NB4 (cell line): ENCODE measurements at regions not wholly inside any gene's neighbourhood (a gene's known extent, or its start where the extent isn't known, plus 50 kb on each side); places are given as distances from the start of the nearest gene placed in this dataset.

Experiments
- MYC ChIP-seq: IDR thresholded peaks from 2 replicates; pipeline ENCODE4 v1.6.1; 2011; ENCODE audit warnings: low read depth, low read length
- POLR2A ChIP-seq: IDR thresholded peaks from 2 replicates; pipeline ENCODE4 v1.6.1; 2011; ENCODE audit warnings: mild to moderate bottlenecking; ENCODE audit not compliant: insufficient read length; ENCODE audit errors: extremely low read depth
- TF ChIP-seq, protein P1 (sequence below): IDR thresholded peaks from one replicate; pipeline ENCODE4 v1.5.1; 2012; ENCODE audit warnings: low read depth, low read length

DNA sequence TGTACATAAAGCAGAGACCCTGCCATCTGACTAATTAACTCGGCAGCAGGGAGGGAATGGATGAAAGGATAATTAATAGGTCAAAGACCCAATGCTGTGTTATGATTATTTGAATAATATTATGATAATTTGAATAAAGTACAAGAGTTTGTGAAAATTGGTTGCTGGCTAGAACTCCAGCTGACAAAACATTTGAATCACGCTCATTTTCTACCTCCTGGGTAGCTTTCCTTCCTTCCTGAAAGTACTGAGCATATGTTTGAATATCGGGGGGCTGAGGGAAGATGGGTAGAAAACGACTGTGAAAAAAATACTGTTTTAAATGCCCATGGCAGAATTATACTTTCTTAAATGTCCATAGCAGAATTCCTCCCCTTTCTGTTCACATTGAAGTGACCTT, 243.6 kb upstream of the RBMS1 start:
- no peak for TF ChIP-seq POLR2A
- TF ChIP-seq, protein P1, sequence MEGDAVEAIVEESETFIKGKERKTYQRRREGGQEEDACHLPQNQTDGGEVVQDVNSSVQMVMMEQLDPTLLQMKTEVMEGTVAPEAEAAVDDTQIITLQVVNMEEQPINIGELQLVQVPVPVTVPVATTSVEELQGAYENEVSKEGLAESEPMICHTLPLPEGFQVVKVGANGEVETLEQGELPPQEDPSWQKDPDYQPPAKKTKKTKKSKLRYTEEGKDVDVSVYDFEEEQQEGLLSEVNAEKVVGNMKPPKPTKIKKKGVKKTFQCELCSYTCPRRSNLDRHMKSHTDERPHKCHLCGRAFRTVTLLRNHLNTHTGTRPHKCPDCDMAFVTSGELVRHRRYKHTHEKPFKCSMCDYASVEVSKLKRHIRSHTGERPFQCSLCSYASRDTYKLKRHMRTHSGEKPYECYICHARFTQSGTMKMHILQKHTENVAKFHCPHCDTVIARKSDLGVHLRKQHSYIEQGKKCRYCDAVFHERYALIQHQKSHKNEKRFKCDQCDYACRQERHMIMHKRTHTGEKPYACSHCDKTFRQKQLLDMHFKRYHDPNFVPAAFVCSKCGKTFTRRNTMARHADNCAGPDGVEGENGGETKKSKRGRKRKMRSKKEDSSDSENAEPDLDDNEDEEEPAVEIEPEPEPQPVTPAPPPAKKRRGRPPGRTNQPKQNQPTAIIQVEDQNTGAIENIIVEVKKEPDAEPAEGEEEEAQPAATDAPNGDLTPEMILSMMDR: no peak
- no peak for TF ChIP-seq MYC
